ENCODE measurements at regions not wholly inside any gene's neighbourhood (a gene's known extent, or its start where the extent isn't known, plus 50 kb on each side); places are given as distances from the start of the nearest gene placed in this dataset.
A peak's percentile ranks its signal among the peaks of the same experiment; 100 is the strongest.

DNA sequence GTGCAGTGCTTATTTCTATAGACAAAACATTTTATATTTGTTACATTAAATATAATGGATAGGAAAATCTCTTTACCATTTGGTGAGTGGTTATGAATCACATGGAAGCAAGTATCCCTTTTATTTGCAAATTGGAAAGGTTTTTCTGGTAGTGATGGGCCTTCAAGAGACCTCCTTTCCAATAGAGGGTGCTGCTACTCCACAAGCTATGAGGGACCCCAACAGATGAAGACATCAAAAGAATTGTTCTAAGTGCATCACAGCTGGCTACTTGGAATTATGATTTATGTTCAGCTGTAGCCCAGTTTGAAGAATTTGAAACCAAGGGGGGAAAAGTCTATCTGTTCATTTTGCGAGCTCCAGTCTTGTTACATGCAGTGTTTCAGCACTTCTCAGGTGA lies 493.7 kb upstream of the SGCD start:
- TF ChIP-seq PHF8 (conservative IDR thresholded peaks at IDR 0.05; ENCODE audit: low read depth, low read length) (no peak), SAP30 (IDR thresholded peaks at IDR 0.05; ENCODE audit: insufficient read depth, insufficient replicate concordance, low read length) (no peak), RAD21 (IDR thresholded peaks at IDR 0.05 in 1 of 2, conservative IDR thresholded peaks at IDR 0.05 in 1 of 2; ENCODE audit: low read depth in 2 of 2, low read length in 2 of 2) (peak; percentile 51 to 52), CTCF (IDR thresholded peaks at IDR 0.05; ENCODE audit: control extremely low read depth in 1 of 3, insufficient read depth in 1 of 3, low read depth in 1 of 3, low read length in 3 of 3) (peak in 1 of 3 experiments; percentile 29; a peak in 1 of 4 replicates)
- H3K4ac ChIP-seq (replicated peaks; ENCODE audit: insufficient read length, low read depth, low read length) = no peak overlapping the region
- no peak overlapping the region for H2BK20ac ChIP-seq (ENCODE audit: low read length)
- no peak overlapping the region for H2BK15ac ChIP-seq (ENCODE audit: low read length)
- H4K20me1 ChIP-seq (replicated peaks in 1 of 2; ENCODE audit: control insufficient read depth in 1 of 2, insufficient read depth in 2 of 2, low read length in 2 of 2) = no peaks in the 10 kb centered on the region
- DNase-seq (ENCODE audit: low read depth in 1 of 2, low spot score in 2 of 2) = no peak
- no peak overlapping the region for H4K5ac ChIP-seq (ENCODE audit: insufficient read length, low read depth, low read length)
- H3K79me2 ChIP-seq (ENCODE audit: control insufficient read depth in 1 of 2, insufficient read depth in 2 of 2, low read length in 2 of 2) = no peaks in the 10 kb centered on the region
- no peak overlapping the region for H3K4me3 ChIP-seq (ENCODE audit: extremely low read depth in 1 of 4, insufficient read depth in 2 of 4, low read depth in 3 of 4, low read length in 4 of 4)
- WGBS, 2 experiments (ENCODE audit: extremely low coverage in 1 of 2, insufficient coverage in 1 of 2, insufficient read length in 1 of 2, insufficient replicate concordance in 2 of 2, low coverage in 1 of 2, low lambda C conversion rate in 2 of 2, missing lambda C conversion rate in 1 of 2) = 100% methylated on average over 1 of the region's 1 CpG; no CpG with 5 or more reads in 1 of the 2 experiments
- no peak overlapping the region for H2BK120ac ChIP-seq (replicated peaks; ENCODE audit: low read depth, low read length)
- no peak overlapping the region for H4K91ac ChIP-seq (replicated peaks; ENCODE audit: insufficient read length, low read length)
- no peaks in the 10 kb centered on the region for H3K27me3 ChIP-seq (replicated peaks in 1 of 4; ENCODE audit: control insufficient read depth in 3 of 4, extremely low read depth in 1 of 4, insufficient read depth in 3 of 4, low read length in 3 of 4)
- no peak overlapping the region for H3K56ac ChIP-seq (replicated peaks; ENCODE audit: insufficient read length, low read depth, low read length)
- no peaks in the 10 kb centered on the region for H3K4me1 ChIP-seq (replicated peaks in 1 of 4; ENCODE audit: control insufficient read depth in 3 of 4, insufficient read depth in 4 of 4, low read length in 3 of 4)
- FAIRE-seq = no peak
- POLR2A ChIA-PET (ENCODE audit: partially characterized antibody) = no interaction called here
- CTCF ChIA-PET (ENCODE audit: partially characterized antibody) = interaction anchor here (0.6 to 1.8 kb wide), 3 partner anchors 13 to 1354 kb away, joined by 4 read pairs; no protein-coding TSS in a partner anchor
- no peak overlapping the region for H2BK12ac ChIP-seq (ENCODE audit: low read depth, low read length)
- no peak overlapping the region for H3K23ac ChIP-seq (ENCODE audit: insufficient read length)
- no peak overlapping the region for H4K8ac ChIP-seq (ENCODE audit: extremely low read depth, insufficient read depth, low read length)
- no peak overlapping the region for H3K4me2 ChIP-seq (ENCODE audit: insufficient read depth in 1 of 2, low read depth in 2 of 2, low read length in 2 of 2)
- H3K79me1 ChIP-seq (ENCODE audit: low read depth, low read length) = no peaks in the 10 kb centered on the region
- H3K9ac ChIP-seq (replicated peaks in 1 of 4; ENCODE audit: extremely low read depth in 1 of 4, low read depth in 3 of 4, low read length in 3 of 4) = no peak overlapping the region
- no peak overlapping the region for H3K18ac ChIP-seq (ENCODE audit: extremely low read depth, low read length)
- H3K9me3 ChIP-seq (ENCODE audit: insufficient read depth in 2 of 2, low read depth in 1 of 2, low read length in 1 of 2) = no peaks in the 10 kb centered on the region
- H2AFZ ChIP-seq (ENCODE audit: low read length) = no peak overlapping the region
- H2AK5ac ChIP-seq (ENCODE audit: low read depth, low read length) = no peak overlapping the region
- H2BK5ac ChIP-seq (ENCODE audit: low read depth, low read length) = no peak overlapping the region
- H3K27ac ChIP-seq (ENCODE audit: low read depth, low read length) = no peak overlapping the region
- H3K23me2 ChIP-seq (ENCODE audit: low read depth, low read length) = no peaks in the 10 kb centered on the region
- no peak overlapping the region for H3K14ac ChIP-seq (ENCODE audit: insufficient read length)
- H3K36me3 ChIP-seq (ENCODE audit: control insufficient read depth in 2 of 4, insufficient read depth in 4 of 4, low read length in 3 of 4) = no peaks in the 10 kb centered on the region

All from H1 (cell line).